HEK293T (cell line): ENCODE measurements at regions not wholly inside any gene's neighbourhood (a gene's known extent, or its start where the extent isn't known, plus 50 kb on each side); places are given as distances from the start of the nearest gene placed in this dataset.

ENCODE experiments used
- CTCF ChIA-PET: fragments of 350-600 bp; formaldehyde crosslinking; extraction: SDS; loops from one replicate; lab custom pipeline; 2021; ENCODE audit warnings: antibody characterized with exemption, inconsistent platforms; lab: Yijun Ruan, JAX
- POLR2A ChIA-PET: fragments of 350-600 bp; formaldehyde crosslinking; extraction: SDS; loops from one replicate; lab custom pipeline; 2020; ENCODE audit warnings: antibody characterized with exemption, inconsistent platforms; lab: Yijun Ruan, JAX
- DNase-seq: peaks from one replicate; pipeline ENCODE4 v3.0.0; 2012; ENCODE audit warnings: mixed read lengths; ENCODE audit errors: extremely low spot score
- ARNT ChIP-seq: fragments of 450-650 bp; IDR thresholded peaks from 2 replicates; pipeline ENCODE4 v1.6.1; 2017; ENCODE audit warnings: mild to moderate bottlenecking
- BHLHE40 ChIP-seq: fragments of 450-650 bp; IDR thresholded peaks from 2 replicates; pipeline ENCODE4 v1.6.1; 2016; ENCODE audit warnings: mild to moderate bottlenecking, moderate library complexity, borderline replicate concordance
- CTBP1 ChIP-seq: fragments of 450-650 bp; IDR thresholded peaks from 2 replicates; pipeline ENCODE4 v1.6.1; 2016; ENCODE audit warnings: borderline replicate concordance
- ELF4 ChIP-seq: fragments of 450-650 bp; IDR thresholded peaks from 2 replicates; pipeline ENCODE4 v1.6.1; 2017; ENCODE audit warnings: antibody characterized with exemption
- FOXA1 ChIP-seq: fragments of 450-650 bp; IDR thresholded peaks from 2 replicates; pipeline ENCODE4 v1.6.1; 2016; ENCODE audit warnings: mild to moderate bottlenecking
- FOXK2 ChIP-seq: fragments of 450-650 bp; IDR thresholded peaks from 2 replicates; pipeline ENCODE4 v1.6.1; 2016; ENCODE audit warnings: mild to moderate bottlenecking
- FOXM1 ChIP-seq: fragments of 450-650 bp; IDR thresholded peaks from 2 replicates; pipeline ENCODE4 v1.6.1; 2017; ENCODE audit warnings: mild to moderate bottlenecking, borderline replicate concordance
- HDGF ChIP-seq: fragments of 450-650 bp; IDR thresholded peaks from 2 replicates; pipeline ENCODE4 v1.6.1; 2017; ENCODE audit warnings: antibody characterized with exemption, borderline replicate concordance
- L3MBTL2 ChIP-seq: fragments of 450-650 bp; conservative IDR thresholded peaks from 2 replicates; pipeline ENCODE4 v1.6.1; 2016; ENCODE audit warnings: mild to moderate bottlenecking
- LEF1 ChIP-seq: fragments of 450-650 bp; IDR thresholded peaks from 2 replicates; pipeline ENCODE4 v1.6.1; 2017; ENCODE audit warnings: mild to moderate bottlenecking, borderline replicate concordance
- NFRKB ChIP-seq: fragments of 450-650 bp; IDR thresholded peaks from 2 replicates; pipeline ENCODE4 v1.6.1; 2016; ENCODE audit warnings: mild to moderate bottlenecking, moderate library complexity
- SP1 ChIP-seq: fragments of 450-650 bp; IDR thresholded peaks from 2 replicates; pipeline ENCODE4 v1.6.1; 2017
- SUZ12 ChIP-seq: fragments of 450-650 bp; IDR thresholded peaks from 2 replicates; pipeline ENCODE4 v1.6.1; 2016; ENCODE audit warnings: mild to moderate bottlenecking
- TARDBP ChIP-seq: fragments of 450-650 bp; IDR thresholded peaks from 2 replicates; pipeline ENCODE4 v1.6.1; 2016
- ZNF384 ChIP-seq: fragments of 450-650 bp; IDR thresholded peaks from 2 replicates; pipeline ENCODE4 v1.6.1; 2016
- TF ChIP-seq, protein P1 (sequence below): fragments of 450-650 bp; IDR thresholded peaks from 2 replicates; pipeline ENCODE4 v1.6.1; 2016

DNA sequence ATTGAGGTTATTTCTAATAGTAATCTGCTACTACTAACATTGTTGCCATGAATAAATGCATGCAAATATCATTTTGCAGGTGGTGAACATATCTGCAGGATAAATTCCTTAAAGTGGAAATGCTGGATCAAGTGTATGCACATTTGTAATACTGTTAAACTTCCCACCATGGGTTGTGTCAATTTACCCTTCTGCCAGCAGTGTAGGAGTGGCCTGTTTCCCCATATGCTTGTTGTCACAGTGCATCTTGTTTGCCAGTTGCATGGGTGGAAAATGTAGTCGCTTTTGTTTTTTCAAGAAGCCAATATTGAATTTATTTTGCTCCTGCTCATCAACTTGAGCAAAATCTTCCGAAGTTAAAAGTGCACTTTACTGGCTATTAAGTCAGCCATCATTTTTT lies 139.0 kb upstream of the ACKR3 start:
- ChIA-PET CTCF (no interaction called here), POLR2A (no interaction called here)
- TF ChIP-seq, protein P1, sequence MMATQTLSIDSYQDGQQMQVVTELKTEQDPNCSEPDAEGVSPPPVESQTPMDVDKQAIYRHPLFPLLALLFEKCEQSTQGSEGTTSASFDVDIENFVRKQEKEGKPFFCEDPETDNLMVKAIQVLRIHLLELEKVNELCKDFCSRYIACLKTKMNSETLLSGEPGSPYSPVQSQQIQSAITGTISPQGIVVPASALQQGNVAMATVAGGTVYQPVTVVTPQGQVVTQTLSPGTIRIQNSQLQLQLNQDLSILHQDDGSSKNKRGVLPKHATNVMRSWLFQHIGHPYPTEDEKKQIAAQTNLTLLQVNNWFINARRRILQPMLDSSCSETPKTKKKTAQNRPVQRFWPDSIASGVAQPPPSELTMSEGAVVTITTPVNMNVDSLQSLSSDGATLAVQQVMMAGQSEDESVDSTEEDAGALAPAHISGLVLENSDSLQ, result no peak
- TF ChIP-seq FOXK2 (no peak), FOXA1 (no peak), BHLHE40 (no peak), LEF1 (no peak), ARNT (no peak), L3MBTL2 (no peak), NFRKB (no peak), ZNF384 (no peak), SUZ12 (no peak), TARDBP (no peak), CTBP1 (no peak), ELF4 (no peak), FOXM1 (no peak)
- no peak for DNase-seq

DNA sequence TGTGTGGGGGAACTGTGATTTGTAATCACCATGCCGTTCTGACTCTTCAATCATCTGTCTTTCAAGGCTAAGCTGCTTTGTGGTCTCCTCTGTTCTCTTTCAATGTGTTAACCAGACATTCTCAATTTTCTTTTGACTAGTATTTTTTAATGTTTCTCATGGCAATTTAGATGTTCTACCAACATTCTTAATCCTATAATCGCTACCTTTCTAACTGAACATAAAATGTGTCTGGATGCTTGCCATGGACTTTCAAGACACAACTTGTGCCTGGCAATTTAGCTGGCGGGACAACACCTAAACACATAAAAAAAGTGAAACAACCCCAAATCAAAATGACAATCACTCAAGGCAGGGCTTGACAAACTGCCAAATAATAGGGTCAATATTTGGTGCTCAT lies 135.0 kb upstream of the ACKR3 start:
- TF ChIP-seq HDGF, result no peak
- no peak for TF ChIP-seq L3MBTL2
- no peak for TF ChIP-seq SP1
- no peak for TF ChIP-seq ZNF384
- no peak for TF ChIP-seq NFRKB
- no peak for TF ChIP-seq FOXK2
- TF ChIP-seq FOXM1, result no peak
- no peak for TF ChIP-seq TARDBP
- TF ChIP-seq CTBP1, result no peak
- TF ChIP-seq ELF4, result no peak
- TF ChIP-seq FOXA1, result no peak
- TF ChIP-seq BHLHE40, result no peak
- TF ChIP-seq, protein P1, result no peak
- no peak for TF ChIP-seq ARNT
- TF ChIP-seq SUZ12, result no peak
- no peak for TF ChIP-seq LEF1
- ChIA-PET POLR2A (no interaction called here), CTCF (no interaction called here)
- DNase-seq, result no peak

DNA sequence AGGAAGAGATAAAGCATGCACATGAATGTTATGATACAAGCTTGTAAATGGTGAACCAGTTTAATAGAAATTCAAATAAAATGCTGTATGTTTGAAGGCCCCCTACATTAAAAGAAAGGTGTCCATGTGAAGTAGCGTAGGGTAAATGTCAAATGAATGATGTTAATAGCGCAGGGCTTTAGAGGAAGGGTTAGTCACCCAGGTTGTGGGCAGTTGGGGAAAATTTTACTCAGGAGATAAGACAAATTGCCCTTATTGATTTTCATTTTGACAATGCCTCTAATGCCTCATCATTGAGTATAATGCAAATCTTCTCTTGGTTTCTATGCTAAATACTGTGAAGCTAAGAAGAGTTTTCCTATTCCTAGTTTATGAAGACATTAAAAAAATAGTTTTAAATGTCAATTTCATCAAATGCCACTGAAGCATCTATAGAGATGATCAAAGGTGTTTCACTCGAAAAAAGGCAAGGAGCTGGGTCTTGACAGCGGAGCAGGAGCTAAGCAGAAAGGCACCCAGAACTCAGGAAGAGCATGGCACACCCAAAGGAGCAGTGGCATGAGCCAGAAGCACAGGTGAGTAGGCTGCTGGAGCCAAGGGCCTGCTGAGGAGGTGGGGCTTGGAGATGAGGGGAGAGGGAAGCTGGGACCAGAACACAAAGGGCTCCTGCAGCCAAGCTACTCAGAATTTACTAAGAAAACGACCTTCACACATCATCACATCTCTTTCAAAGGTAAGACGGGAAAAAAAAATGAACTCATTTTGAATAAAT lies 129.3 kb upstream of the ACKR3 start:
- POLR2A ChIA-PET, result no interaction called here
- DNase-seq, result no peak
- CTCF ChIA-PET, result no interaction called here
- TF ChIP-seq SUZ12 (no peak), CTBP1 (no peak), LEF1 (no peak), SP1 (no peak), BHLHE40 (no peak), ARNT (no peak), ELF4 (no peak), FOXK2 (no peak), FOXA1 (no peak), L3MBTL2 (no peak)
- TF ChIP-seq, protein P1, result no peak

DNA sequence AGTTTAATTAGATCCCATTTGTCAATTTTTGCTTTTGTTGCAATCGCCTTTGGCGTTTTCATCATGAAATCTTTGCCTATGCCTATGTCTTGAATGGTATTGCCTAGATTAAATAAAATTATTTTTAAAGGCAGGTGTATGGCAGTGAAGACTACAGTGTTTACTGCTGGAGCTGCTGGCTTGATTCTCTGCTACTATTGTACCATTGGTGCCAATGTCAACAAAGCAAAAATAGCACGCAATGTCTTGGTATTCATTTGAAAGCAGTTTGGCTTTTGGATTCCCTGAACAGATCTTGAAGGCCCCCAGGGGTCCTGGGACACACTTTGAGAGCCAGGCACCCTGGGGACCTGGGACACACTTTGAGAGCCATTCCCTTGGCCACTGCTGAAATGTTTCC lies 125.4 kb upstream of the ACKR3 start:
- no peak for DNase-seq
- TF ChIP-seq FOXK2, result no peak
- ChIA-PET CTCF (no interaction called here), POLR2A (no interaction called here)

DNA sequence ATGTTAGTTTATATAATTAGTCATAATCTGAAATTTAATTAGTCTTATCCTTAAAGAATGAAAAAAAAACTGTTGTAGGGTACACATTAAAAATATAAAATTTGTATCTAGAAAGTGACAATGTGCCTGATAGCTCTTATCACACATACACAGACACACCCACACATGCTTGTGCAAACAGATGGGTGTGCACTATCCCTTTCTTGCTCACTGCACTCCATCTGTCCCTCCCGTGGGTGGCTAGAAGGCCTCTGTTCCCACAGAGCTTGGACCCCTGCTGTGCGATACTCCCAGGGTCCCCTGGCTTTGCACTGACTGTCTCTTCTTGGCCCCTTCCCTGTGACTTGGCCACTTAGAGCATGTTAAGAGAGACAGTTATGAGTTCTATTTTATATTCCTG lies 123.9 kb upstream of the ACKR3 start:
- TF ChIP-seq BHLHE40, result no peak
- no peak for TF ChIP-seq ZNF384
- no peak for TF ChIP-seq LEF1
- TF ChIP-seq ELF4, result no peak
- TF ChIP-seq ARNT, result no peak
- TF ChIP-seq SP1, result no peak
- no peak for TF ChIP-seq NFRKB
- ChIA-PET POLR2A (no interaction called here), CTCF (no interaction called here)
- DNase-seq, result no peak

DNA sequence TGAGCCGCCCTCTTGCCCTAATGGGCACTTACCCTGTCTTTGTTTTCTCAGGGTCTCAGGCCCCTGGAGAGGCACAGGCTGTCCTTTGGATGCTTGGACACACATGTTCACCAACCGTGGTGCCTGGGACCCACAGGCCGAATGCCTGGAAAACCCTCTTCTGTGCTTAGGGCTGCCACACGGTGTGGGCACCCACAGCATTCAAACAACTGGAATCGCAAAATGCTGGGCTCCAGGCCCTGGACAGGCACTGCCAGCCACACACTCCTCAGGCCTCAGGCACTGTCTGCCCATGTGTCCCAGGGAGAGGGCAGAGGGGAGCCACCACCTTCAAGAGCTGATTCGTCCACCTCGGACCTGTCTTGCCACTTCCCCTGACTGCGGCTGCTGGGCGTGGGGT lies 123.1 kb upstream of the ACKR3 start:
- TF ChIP-seq HDGF, result no peak
- TF ChIP-seq FOXM1, result no peak
- TF ChIP-seq, protein P1, result no peak
- ChIA-PET POLR2A (no interaction called here), CTCF (no interaction called here)
- no peak for DNase-seq
